Breast epithelium (tissue), 3 donors: ENCODE measurements at regions not wholly inside any gene's neighbourhood (a gene's known extent, or its start where the extent isn't known, plus 50 kb on each side); places are given as distances from the start of the nearest gene placed in this dataset.

Experiments
- POLR2A ChIP-seq: fragments of 450-650 bp; IDR thresholded peaks from one replicate; pipeline ENCODE4 v1.6.1; 2016; ENCODE audit warnings: antibody characterized with exemption, mild to moderate bottlenecking, moderate library complexity
- POLR2AphosphoS5 ChIP-seq, 3 donors: sonication (generic); formaldehyde crosslinking; IDR thresholded peaks; one replicate each; pipeline ENCODE4 v1.6.1; 2017; ENCODE audit warnings: antibody characterized with exemption in 3 of 3
- TF ChIP-seq, protein P1 (sequence below), 3 donors: fragments of 450-650 bp; IDR thresholded peaks; one replicate each; pipeline ENCODE4 v1.5.1; 2016 to 2017; ENCODE audit warnings: antibody characterized with exemption in 3 of 3, mild to moderate bottlenecking in 3 of 3, moderate library complexity in 3 of 3

DNA sequence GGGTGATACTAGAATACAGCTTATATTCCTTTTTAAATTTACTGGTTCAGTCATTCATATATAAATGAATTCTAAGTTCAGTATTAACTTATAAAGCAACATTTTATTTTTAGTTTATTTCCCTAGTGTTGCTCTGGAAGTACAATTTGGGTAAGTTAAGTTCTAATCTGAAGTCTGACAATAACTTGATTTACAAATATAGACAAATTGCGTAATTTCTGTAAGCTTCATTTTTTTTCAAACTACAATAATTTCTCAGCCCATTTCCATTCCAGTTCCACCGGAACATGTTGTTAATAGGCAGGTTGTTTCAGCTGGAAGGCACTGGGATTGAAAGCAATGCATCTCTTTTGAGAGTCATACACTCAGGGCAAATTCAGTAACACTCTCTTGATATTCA, 2000.7 kb downstream of the OLFM4 start:
- TF ChIP-seq POLR2AphosphoS5 (IDR thresholded peaks at IDR 0.05) (no peak), POLR2A (no peak)
- TF ChIP-seq, protein P1, sequence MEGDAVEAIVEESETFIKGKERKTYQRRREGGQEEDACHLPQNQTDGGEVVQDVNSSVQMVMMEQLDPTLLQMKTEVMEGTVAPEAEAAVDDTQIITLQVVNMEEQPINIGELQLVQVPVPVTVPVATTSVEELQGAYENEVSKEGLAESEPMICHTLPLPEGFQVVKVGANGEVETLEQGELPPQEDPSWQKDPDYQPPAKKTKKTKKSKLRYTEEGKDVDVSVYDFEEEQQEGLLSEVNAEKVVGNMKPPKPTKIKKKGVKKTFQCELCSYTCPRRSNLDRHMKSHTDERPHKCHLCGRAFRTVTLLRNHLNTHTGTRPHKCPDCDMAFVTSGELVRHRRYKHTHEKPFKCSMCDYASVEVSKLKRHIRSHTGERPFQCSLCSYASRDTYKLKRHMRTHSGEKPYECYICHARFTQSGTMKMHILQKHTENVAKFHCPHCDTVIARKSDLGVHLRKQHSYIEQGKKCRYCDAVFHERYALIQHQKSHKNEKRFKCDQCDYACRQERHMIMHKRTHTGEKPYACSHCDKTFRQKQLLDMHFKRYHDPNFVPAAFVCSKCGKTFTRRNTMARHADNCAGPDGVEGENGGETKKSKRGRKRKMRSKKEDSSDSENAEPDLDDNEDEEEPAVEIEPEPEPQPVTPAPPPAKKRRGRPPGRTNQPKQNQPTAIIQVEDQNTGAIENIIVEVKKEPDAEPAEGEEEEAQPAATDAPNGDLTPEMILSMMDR (IDR thresholded peaks at IDR 0.05) = no peak
